ENCODE measurements at regions not wholly inside any gene's neighbourhood (a gene's known extent, or its start where the extent isn't known, plus 50 kb on each side); places are given as distances from the start of the nearest gene placed in this dataset.

DNA sequence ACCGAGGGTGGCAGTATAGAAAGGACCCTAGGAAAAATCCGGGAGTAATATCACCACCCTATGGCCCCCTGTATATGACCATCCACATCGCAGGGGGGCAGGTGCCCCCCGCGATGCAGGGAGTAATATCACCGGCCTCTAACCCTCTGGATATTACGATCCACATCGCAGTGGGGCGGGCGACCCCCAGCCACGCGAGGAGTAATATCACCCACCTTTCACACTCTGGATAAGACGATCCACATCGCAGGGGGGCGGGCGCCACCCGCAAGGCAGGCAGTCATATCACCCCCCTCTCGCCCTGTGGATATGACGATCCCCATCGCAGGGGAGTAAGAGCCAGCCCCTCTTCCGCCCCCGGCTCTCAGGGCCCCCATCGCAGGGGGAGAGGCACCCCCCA is 76.7 kb upstream of the RUBCNL start:
- TF ChIP-seq POLR2A (IDR thresholded peaks at IDR 0.05; ENCODE audit: low read depth, low read length) = no peak
- no peak for TF ChIP-seq CHD1 (IDR thresholded peaks at IDR 0.05; ENCODE audit: low read depth, low read length)
- TF ChIP-seq, protein P1, sequence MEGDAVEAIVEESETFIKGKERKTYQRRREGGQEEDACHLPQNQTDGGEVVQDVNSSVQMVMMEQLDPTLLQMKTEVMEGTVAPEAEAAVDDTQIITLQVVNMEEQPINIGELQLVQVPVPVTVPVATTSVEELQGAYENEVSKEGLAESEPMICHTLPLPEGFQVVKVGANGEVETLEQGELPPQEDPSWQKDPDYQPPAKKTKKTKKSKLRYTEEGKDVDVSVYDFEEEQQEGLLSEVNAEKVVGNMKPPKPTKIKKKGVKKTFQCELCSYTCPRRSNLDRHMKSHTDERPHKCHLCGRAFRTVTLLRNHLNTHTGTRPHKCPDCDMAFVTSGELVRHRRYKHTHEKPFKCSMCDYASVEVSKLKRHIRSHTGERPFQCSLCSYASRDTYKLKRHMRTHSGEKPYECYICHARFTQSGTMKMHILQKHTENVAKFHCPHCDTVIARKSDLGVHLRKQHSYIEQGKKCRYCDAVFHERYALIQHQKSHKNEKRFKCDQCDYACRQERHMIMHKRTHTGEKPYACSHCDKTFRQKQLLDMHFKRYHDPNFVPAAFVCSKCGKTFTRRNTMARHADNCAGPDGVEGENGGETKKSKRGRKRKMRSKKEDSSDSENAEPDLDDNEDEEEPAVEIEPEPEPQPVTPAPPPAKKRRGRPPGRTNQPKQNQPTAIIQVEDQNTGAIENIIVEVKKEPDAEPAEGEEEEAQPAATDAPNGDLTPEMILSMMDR (conservative IDR thresholded peaks at IDR 0.05; ENCODE audit: low read depth, low read length) = no peak
- TF ChIP-seq MXI1 (IDR thresholded peaks at IDR 0.05; ENCODE audit: borderline replicate concordance, low read depth, low read length) = no peak
- TF ChIP-seq, protein P2, sequence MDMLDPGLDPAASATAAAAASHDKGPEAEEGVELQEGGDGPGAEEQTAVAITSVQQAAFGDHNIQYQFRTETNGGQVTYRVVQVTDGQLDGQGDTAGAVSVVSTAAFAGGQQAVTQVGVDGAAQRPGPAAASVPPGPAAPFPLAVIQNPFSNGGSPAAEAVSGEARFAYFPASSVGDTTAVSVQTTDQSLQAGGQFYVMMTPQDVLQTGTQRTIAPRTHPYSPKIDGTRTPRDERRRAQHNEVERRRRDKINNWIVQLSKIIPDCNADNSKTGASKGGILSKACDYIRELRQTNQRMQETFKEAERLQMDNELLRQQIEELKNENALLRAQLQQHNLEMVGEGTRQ (IDR thresholded peaks at IDR 0.05; ENCODE audit: low read depth, low read length) = no peak
- TF ChIP-seq SMC3 (IDR thresholded peaks at IDR 0.05; ENCODE audit: low read depth, low read length) = no peak
- no peak for TF ChIP-seq RFX5 (IDR thresholded peaks at IDR 0.05; ENCODE audit: low read depth, low read length)
- TF ChIP-seq, protein P3, sequence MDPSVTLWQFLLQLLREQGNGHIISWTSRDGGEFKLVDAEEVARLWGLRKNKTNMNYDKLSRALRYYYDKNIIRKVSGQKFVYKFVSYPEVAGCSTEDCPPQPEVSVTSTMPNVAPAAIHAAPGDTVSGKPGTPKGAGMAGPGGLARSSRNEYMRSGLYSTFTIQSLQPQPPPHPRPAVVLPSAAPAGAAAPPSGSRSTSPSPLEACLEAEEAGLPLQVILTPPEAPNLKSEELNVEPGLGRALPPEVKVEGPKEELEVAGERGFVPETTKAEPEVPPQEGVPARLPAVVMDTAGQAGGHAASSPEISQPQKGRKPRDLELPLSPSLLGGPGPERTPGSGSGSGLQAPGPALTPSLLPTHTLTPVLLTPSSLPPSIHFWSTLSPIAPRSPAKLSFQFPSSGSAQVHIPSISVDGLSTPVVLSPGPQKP (IDR thresholded peaks at IDR 0.05; ENCODE audit: borderline replicate concordance, low read depth, low read length) = no peak
- no peak for TF ChIP-seq NFE2L2 (IDR thresholded peaks at IDR 0.05; ENCODE audit: low read depth, low read length)
- no peak for TF ChIP-seq FOS (IDR thresholded peaks at IDR 0.05; ENCODE audit: low read depth, low read length)
- TF ChIP-seq CEBPB (IDR thresholded peaks at IDR 0.05; ENCODE audit: low read depth, low read length) = no peak
- no peak for TF ChIP-seq RAD21 (IDR thresholded peaks at IDR 0.05; ENCODE audit: low read length)
